Neural cell (in vitro differentiated cells): ENCODE measurements at regions not wholly inside any gene's neighbourhood (a gene's known extent, or its start where the extent isn't known, plus 50 kb on each side); places are given as distances from the start of the nearest gene placed in this dataset.

Experiments
- H2AFZ ChIP-seq: fragments of 200-600, 300-800 bp; sonication (generic), shearing (Covaris generic); 2 replicates; pipeline ENCODE4 v1.6.0; 2014; ENCODE audit warnings: low read depth, mild to moderate bottlenecking, antibody characterized with exemption, low read length, moderate library complexity
- H3F3A ChIP-seq: fragments of 200-600 bp; shearing (Covaris generic); 2 replicates; pipeline ENCODE4 v1.6.1; 2016; ENCODE audit warnings: mild to moderate bottlenecking, moderate library complexity, mixed read lengths, antibody characterized with exemption, low read length; ENCODE audit not compliant: insufficient read depth, poor library complexity, severe bottlenecking
- H3K27ac ChIP-seq: fragments of 200-600, 300-800 bp; sonication (generic), shearing (Covaris generic); 2 replicates; pipeline ENCODE4 v1.5.1; 2014; ENCODE audit warnings: mild to moderate bottlenecking, low read length, moderate library complexity
- H3K27me3 ChIP-seq: fragments of 300-800, 200-600 bp; sonication (generic), shearing (Covaris generic); 2 replicates; pipeline ENCODE4 v1.6.0; 2014; ENCODE audit warnings: mild to moderate bottlenecking, low read depth, low read length, moderate library complexity; ENCODE audit not compliant: insufficient read depth
- H3K36me3 ChIP-seq: fragments of 300-800, 200-600 bp; sonication (generic), shearing (Covaris generic); 2 replicates; pipeline ENCODE4 v1.5.1; 2014; ENCODE audit warnings: mild to moderate bottlenecking, antibody characterized with exemption, low read length, moderate library complexity; ENCODE audit not compliant: insufficient read depth
- H3K4me2 ChIP-seq: fragments of 300-800, 200-600 bp; sonication (generic), shearing (Covaris generic); 2 replicates; pipeline ENCODE4 v1.6.0; 2014; ENCODE audit warnings: mild to moderate bottlenecking, low read length
- H3K4me3 ChIP-seq: fragments of 300-800, 200-600 bp; sonication (generic), shearing (Covaris generic); 2 replicates; pipeline ENCODE4 v1.5.1; 2014; ENCODE audit warnings: mild to moderate bottlenecking, low read length, moderate library complexity
- H3K79me2 ChIP-seq: fragments of 200-600 bp; shearing (Covaris generic); replicated peaks from 2 replicates; pipeline ENCODE4 v1.6.0; 2014; ENCODE audit warnings: mild to moderate bottlenecking, low read length, moderate library complexity; ENCODE audit not compliant: insufficient read depth
- H3K9ac ChIP-seq: fragments of 300-800, 200-600 bp; sonication (generic), shearing (Covaris generic); 2 replicates; pipeline ENCODE4 v1.6.1; 2016; ENCODE audit warnings: mild to moderate bottlenecking, low read length, mixed read lengths
- H3K9me2 ChIP-seq: fragments of 200-600 bp; shearing (Covaris generic); 2 replicates; pipeline ENCODE4 v1.6.1; 2016; ENCODE audit warnings: mild to moderate bottlenecking, low read length, mixed read lengths; ENCODE audit not compliant: insufficient read depth
- H3K9me3 ChIP-seq: fragments of 200-600, 300-800 bp; sonication (generic), shearing (Covaris generic); 2 replicates; pipeline ENCODE4 v1.6.1; 2016; ENCODE audit warnings: mild to moderate bottlenecking, mixed run types, low read length, moderate library complexity, mixed read lengths
- H4K20me1 ChIP-seq: fragments of 200-600 bp; shearing (Covaris generic); 2 replicates; pipeline ENCODE4 v1.6.1; 2016; ENCODE audit warnings: mild to moderate bottlenecking, mixed run types; ENCODE audit not compliant: insufficient read depth
- CTCF ChIP-seq: fragments of 450-650 bp; IDR thresholded peaks from 2 replicates; pipeline ENCODE4 v1.5.1; 2014; ENCODE audit warnings: antibody characterized with exemption, mild to moderate bottlenecking, moderate library complexity; ENCODE audit not compliant: poor library complexity, severe bottlenecking
- EP300 ChIP-seq: fragments of 450-650 bp; conservative IDR thresholded peaks from 2 replicates; pipeline ENCODE4 v1.6.1; 2014; ENCODE audit warnings: antibody characterized with exemption, mild to moderate bottlenecking, moderate library complexity; ENCODE audit not compliant: poor library complexity, severe bottlenecking
- EZH2 ChIP-seq: fragments of 200-600, 300-800 bp; shearing (Covaris generic), sonication (generic); IDR thresholded peaks from 2 replicates; pipeline ENCODE4 v1.6.1; 2014; ENCODE audit warnings: antibody characterized with exemption, low read length, borderline replicate concordance, mild to moderate bottlenecking; ENCODE audit not compliant: insufficient read depth, poor library complexity, severe bottlenecking
- MXI1 ChIP-seq: fragments of 450-650 bp; conservative IDR thresholded peaks from 2 replicates; pipeline ENCODE4 v1.6.1; 2014; ENCODE audit warnings: antibody characterized with exemption, mild to moderate bottlenecking; ENCODE audit not compliant: poor library complexity, severe bottlenecking
- POLR2AphosphoS5 ChIP-seq: IDR thresholded peaks from 2 replicates; pipeline ENCODE4 v1.6.1; 2012
- RAD21 ChIP-seq: fragments of 450-650 bp; conservative IDR thresholded peaks from 2 replicates; pipeline ENCODE4 v1.6.1; 2014; ENCODE audit warnings: antibody characterized with exemption, mild to moderate bottlenecking, moderate library complexity
- REST ChIP-seq: IDR thresholded peaks from 2 replicates; pipeline ENCODE4 v1.6.1; 2012; ENCODE audit warnings: borderline replicate concordance
- SMC3 ChIP-seq: fragments of 450-650 bp; conservative IDR thresholded peaks from 2 replicates; pipeline ENCODE4 v1.6.1; 2014; ENCODE audit warnings: antibody characterized with exemption, mild to moderate bottlenecking, moderate library complexity; ENCODE audit not compliant: poor library complexity
- TAF1 ChIP-seq: IDR thresholded peaks from 2 replicates; pipeline ENCODE4 v1.6.1; 2012; ENCODE audit warnings: low read depth

DNA sequence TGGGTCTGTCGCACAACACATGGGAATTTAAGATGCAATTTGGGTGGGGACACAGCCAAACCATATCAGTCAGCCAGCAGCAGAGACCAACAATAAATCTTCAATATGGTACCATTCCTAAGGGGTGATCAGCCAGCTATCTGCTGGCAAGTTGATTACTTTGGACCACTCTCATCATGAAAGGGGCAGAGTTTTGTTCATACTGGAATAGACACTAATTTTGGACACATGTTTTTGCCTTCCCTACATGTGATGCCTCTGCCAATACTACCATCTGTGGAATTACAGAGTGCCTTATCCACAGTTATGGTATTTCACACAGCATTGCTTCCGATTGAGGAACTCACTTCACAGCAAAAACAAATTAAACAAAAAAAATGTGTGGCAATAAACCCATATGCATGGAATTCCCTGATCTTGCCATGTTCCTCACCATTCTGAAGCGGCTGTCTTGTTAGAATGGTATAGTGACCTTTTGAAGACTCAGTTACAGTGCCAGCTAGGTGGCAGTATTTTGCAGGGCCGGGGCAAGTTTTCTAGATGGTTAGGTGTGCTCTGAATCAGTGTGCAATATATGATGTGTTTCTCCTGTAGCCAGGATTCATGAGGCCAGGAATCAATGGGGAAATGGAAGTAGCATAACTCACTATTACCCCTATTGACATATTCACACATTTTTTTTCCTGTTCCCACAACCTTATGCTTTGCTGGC, 179.0 kb upstream of the IGF1 start:
- Histone ChIP-seq H3K9me3 (no peaks in the 10 kb centered on the region), H3K79me2 (no peaks in the 10 kb centered on the region), H3K4me2 (no peak overlapping the region), H3K36me3 (no peaks in the 10 kb centered on the region), H3K9ac (no peak overlapping the region), H3K9me2 (no peaks in the 10 kb centered on the region), H3K27me3 (no peaks in the 10 kb centered on the region), H2AFZ (no peak overlapping the region), H3K4me3 (no peak overlapping the region), H4K20me1 (no peaks in the 10 kb centered on the region), H3F3A (no peaks in the 10 kb centered on the region), H3K27ac (no peak overlapping the region)
- TF ChIP-seq EZH2 = no peak
- TF ChIP-seq CTCF = no peak
- TF ChIP-seq POLR2AphosphoS5 = no peak
- no peak for TF ChIP-seq EP300
- no peak for TF ChIP-seq SMC3
- no peak for TF ChIP-seq TAF1
- TF ChIP-seq MXI1 = no peak
- TF ChIP-seq REST = no peak
- no peak for TF ChIP-seq RAD21

DNA sequence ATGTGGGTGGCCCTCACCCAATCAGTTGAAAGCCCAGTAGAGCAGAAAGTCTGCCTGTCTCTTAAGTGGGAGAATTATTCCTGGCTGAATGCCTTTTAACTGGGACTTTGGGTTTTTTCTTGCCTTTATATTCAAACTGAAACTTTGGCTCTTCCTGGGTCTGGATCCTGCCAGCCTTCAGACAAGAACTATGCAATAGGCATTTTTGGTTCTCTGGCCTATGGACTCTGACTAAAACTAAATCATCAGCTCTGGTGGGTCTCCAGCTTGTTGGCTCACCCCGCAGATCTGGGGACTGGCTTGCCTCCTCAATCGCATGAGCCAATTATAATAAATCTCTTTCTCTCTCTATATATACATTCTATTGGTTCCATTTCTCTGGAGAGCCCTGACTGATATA, 173.0 kb upstream of the IGF1 start:
- Histone ChIP-seq H3K27ac (no peak overlapping the region), H3K9me3 (no peaks in the 10 kb centered on the region), H3K79me2 (no peaks in the 10 kb centered on the region), H3K4me3 (no peak overlapping the region), H2AFZ (no peak overlapping the region), H3K27me3 (no peaks in the 10 kb centered on the region), H3F3A (no peaks in the 10 kb centered on the region), H4K20me1 (no peaks in the 10 kb centered on the region), H3K9ac (no peak overlapping the region), H3K4me2 (no peak overlapping the region), H3K9me2 (no peaks in the 10 kb centered on the region), H3K36me3 (no peaks in the 10 kb centered on the region)
- TF ChIP-seq RAD21 (no peak), EZH2 (no peak), EP300 (no peak), CTCF (no peak), TAF1 (no peak), SMC3 (no peak), MXI1 (no peak), REST (no peak), POLR2AphosphoS5 (no peak)
